Mesothelial cell of epicardium (in vitro differentiated cells): ENCODE measurements at regions not wholly inside any gene's neighbourhood (a gene's known extent, or its start where the extent isn't known, plus 50 kb on each side); places are given as distances from the start of the nearest gene placed in this dataset.

ENCODE experiments used
- DNase-seq, 2 experiments: peaks; one replicate each; pipeline ENCODE4 v3.0.0; 2021; ENCODE audit warnings: low spot score in 2 of 2; ENCODE audit not compliant: unreplicated experiment in 2 of 2
- H3K27ac Mint-ChIP-seq: 2 replicates; pipeline ENCODE4 v1.8.0; 2021; ENCODE audit warnings: mixed read lengths
- H3K27me3 Mint-ChIP-seq: 2 replicates; pipeline ENCODE4 v1.8.0; 2021; ENCODE audit warnings: low read depth, mixed read lengths
- H3K36me3 Mint-ChIP-seq: 2 replicates; pipeline ENCODE4 v1.8.0; 2021; ENCODE audit warnings: mixed read lengths
- H3K4me1 Mint-ChIP-seq: 2 replicates; pipeline ENCODE4 v1.8.0; 2021; ENCODE audit warnings: mixed read lengths
- H3K4me3 Mint-ChIP-seq: 2 replicates; pipeline ENCODE4 v1.8.0; 2021; ENCODE audit warnings: mild to moderate bottlenecking, moderate library complexity, mixed read lengths
- H3K9me3 Mint-ChIP-seq: 2 replicates; pipeline ENCODE4 v1.8.0; 2021; ENCODE audit warnings: mixed read lengths
- TF ChIP-seq, protein P1 (sequence below): fragments of 200-600 bp; sonication (generic); IDR thresholded peaks from one replicate; pipeline ENCODE4 v1.5.0; 2021; ENCODE audit warnings: antibody characterized with exemption; ENCODE audit not compliant: unreplicated experiment

DNA sequence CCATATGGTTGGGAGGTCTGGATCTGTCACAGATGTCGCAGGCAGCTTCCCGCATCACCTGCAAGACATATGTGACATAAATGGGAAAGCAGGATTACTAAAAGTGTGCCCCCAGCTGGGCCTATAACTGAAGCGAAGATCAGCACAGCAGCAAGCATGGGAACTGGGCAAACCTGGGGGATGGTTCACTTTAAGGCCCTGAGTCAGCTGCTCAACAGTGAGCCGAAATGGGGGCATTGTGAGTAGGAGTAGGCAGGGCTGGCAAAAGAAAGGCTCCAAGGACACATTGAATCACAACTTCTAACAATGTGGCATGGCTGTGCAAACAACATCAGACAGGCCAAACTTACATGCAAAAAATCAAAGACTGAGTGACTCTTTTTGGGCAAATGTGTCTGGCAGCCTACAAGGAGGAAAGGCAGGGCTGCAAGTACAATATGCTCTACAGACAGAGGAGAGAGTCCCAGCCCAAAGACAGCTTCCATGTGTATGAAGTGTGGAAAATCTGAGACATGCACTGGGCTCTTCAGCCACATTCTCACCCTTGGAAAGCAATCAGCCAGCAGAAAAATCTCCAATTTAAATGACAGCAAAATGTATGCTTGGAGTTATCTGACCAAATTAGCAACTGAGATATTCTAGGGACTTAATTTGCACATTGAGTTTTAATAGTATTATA, 531.0 kb upstream of the MMS22L start:
- H3K36me3 Mint-ChIP-seq: no peaks in the 10 kb centered on the region
- no peak overlapping the region for H3K4me3 Mint-ChIP-seq
- H3K27ac Mint-ChIP-seq: no peak overlapping the region
- no peak for DNase-seq
- TF ChIP-seq, protein P1, sequence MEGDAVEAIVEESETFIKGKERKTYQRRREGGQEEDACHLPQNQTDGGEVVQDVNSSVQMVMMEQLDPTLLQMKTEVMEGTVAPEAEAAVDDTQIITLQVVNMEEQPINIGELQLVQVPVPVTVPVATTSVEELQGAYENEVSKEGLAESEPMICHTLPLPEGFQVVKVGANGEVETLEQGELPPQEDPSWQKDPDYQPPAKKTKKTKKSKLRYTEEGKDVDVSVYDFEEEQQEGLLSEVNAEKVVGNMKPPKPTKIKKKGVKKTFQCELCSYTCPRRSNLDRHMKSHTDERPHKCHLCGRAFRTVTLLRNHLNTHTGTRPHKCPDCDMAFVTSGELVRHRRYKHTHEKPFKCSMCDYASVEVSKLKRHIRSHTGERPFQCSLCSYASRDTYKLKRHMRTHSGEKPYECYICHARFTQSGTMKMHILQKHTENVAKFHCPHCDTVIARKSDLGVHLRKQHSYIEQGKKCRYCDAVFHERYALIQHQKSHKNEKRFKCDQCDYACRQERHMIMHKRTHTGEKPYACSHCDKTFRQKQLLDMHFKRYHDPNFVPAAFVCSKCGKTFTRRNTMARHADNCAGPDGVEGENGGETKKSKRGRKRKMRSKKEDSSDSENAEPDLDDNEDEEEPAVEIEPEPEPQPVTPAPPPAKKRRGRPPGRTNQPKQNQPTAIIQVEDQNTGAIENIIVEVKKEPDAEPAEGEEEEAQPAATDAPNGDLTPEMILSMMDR: no peak
- peaks cover 15% of the 10 kb centered on the region for H3K9me3 Mint-ChIP-seq
- H3K4me1 Mint-ChIP-seq: peaks cover 10% of the 10 kb centered on the region
- no peaks in the 10 kb centered on the region for H3K27me3 Mint-ChIP-seq

DNA sequence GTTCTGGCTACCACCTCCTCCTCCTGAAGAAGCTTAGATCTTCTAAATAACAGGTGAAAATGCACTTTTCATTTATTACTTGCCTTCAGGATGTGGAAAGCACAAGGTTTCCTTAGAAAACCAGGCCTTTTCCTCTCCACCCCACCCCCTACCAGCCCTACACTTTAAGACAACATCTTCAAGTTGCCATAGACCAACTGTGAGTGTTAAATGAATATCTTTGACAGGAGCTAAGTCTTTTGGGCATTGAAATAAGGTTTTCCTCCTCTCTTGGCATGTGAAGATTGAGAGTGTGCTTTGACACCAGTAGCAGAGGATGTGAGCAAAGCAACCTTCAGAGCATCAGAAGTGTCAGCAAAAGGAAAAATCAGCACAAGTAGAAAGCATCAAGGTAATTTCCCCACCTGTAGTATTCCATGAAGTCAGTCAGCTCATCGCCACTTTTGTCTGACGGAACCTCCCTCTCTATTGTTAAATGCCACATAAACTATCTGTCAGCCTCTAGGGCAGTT, 532.3 kb upstream of the MMS22L start:
- H3K27me3 Mint-ChIP-seq: no peaks in the 10 kb centered on the region
- no peak overlapping the region for H3K27ac Mint-ChIP-seq
- peaks cover 17% of the 10 kb centered on the region for H3K4me1 Mint-ChIP-seq
- no peak overlapping the region for H3K4me3 Mint-ChIP-seq
- H3K36me3 Mint-ChIP-seq: no peaks in the 10 kb centered on the region
- H3K9me3 Mint-ChIP-seq: peaks cover 3% of the 10 kb centered on the region
- no peak for DNase-seq
- TF ChIP-seq, protein P1: no peak

- no peaks in the 10 kb centered on the region for H3K27me3 Mint-ChIP-seq
- TF ChIP-seq, protein P1: no peak
- H3K9me3 Mint-ChIP-seq: no peaks in the 10 kb centered on the region
- no peaks in the 10 kb centered on the region for H3K36me3 Mint-ChIP-seq
- H3K4me3 Mint-ChIP-seq: no peak overlapping the region
- DNase-seq: no peak
- peaks cover 23% of the 10 kb centered on the region for H3K4me1 Mint-ChIP-seq
- no peak overlapping the region for H3K27ac Mint-ChIP-seq
Observed at GRCh38 chr6:97816526-97816925, 533.5 kb upstream of the MMS22L start.

DNA sequence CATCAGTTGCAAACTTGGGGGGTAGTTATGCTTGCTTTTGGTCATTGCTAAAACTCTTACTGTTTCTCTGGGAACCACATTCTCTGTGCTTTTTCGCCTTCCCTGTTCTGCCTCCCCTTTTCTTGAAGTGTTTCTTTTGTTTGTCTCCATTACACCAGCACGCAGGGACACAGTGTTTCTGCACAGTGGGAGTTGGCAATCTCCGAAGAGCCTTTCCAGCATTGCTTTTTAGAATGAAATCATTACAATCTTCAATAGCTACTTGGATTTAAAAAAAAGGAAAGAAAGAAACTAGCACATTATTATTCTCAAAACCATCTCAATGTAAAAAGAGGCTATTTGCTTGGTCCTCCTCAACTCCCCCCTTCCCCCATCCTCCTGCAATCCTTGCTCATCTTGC, 536.7 kb upstream of the MMS22L start:
- Mint-ChIP-seq H3K9me3 (no peaks in the 10 kb centered on the region), H3K4me3 (no peak overlapping the region), H3K36me3 (no peaks in the 10 kb centered on the region), H3K27me3 (no peaks in the 10 kb centered on the region), H3K27ac (no peak overlapping the region), H3K4me1 (peaks cover 15% of the 10 kb centered on the region)
- TF ChIP-seq, protein P1: no peak
- no peak for DNase-seq

- Mint-ChIP-seq H3K4me3 (no peak overlapping the region), H3K9me3 (no peaks in the 10 kb centered on the region), H3K4me1 (peaks cover 19% of the 10 kb centered on the region), H3K36me3 (no peaks in the 10 kb centered on the region), H3K27ac (no peak overlapping the region), H3K27me3 (no peaks in the 10 kb centered on the region)
- TF ChIP-seq, protein P1: no peak
- no peak for DNase-seq
Observed at GRCh38 chr6:97820400-97820799, 537.4 kb upstream of the MMS22L start.

DNA sequence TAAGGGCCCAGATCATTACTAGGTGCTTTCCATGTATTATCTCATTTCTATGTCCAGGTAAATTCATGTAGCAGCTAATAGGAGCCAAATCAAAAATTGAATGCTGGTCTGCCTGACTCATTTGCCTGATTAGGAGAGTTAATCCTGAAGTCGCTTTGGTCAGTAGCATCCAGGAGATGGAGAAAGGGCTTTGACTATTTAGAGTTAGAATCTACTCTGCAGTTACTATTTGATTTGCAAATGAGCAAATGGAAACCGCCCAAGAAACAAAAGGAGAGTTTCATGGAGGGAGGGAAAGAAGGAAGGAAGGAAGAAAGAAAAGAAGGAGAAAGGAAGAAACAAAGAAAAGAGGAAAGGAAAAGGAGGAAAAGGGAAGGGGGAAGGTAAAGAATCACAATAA, 539.6 kb upstream of the MMS22L start:
- Mint-ChIP-seq H3K9me3 (no peaks in the 10 kb centered on the region), H3K4me3 (no peak overlapping the region), H3K27me3 (no peaks in the 10 kb centered on the region), H3K4me1 (peaks cover 23% of the 10 kb centered on the region), H3K27ac (no peak overlapping the region), H3K36me3 (no peaks in the 10 kb centered on the region)
- TF ChIP-seq, protein P1: no peak
- no peak for DNase-seq
